H9 (cell line): ENCODE measurements at regions not wholly inside any gene's neighbourhood (a gene's known extent, or its start where the extent isn't known, plus 50 kb on each side); places are given as distances from the start of the nearest gene placed in this dataset.

Experiments used
- DNase-seq: peaks from one replicate; pipeline ENCODE4 v3.0.0-alpha.2; 2017
- H2AFZ ChIP-seq: one replicate; pipeline ENCODE4 v1.6.1; 2013; ENCODE audit warnings: mild to moderate bottlenecking, low read length, control low read depth, moderate library complexity
- H2AK5ac ChIP-seq: 2 replicates; pipeline ENCODE4 v1.6.1; 2013; ENCODE audit warnings: low read length, control low read depth, mixed read lengths; ENCODE audit not compliant: insufficient read length
- H2BK120ac ChIP-seq: one replicate; pipeline ENCODE4 v1.6.1; 2013; ENCODE audit warnings: low read depth, mild to moderate bottlenecking, low read length, control low read depth, inconsistent platforms; ENCODE audit not compliant: poor library complexity, severe bottlenecking
- H2BK12ac ChIP-seq: 2 replicates; pipeline ENCODE4 v1.6.1; 2013; ENCODE audit warnings: low read length, control low read depth, mixed read lengths, low read depth; ENCODE audit not compliant: insufficient read length
- H2BK15ac ChIP-seq: 2 replicates; pipeline ENCODE4 v1.6.1; 2013; ENCODE audit warnings: low read depth, low read length, control low read depth
- H2BK20ac ChIP-seq: one replicate; pipeline ENCODE4 v1.6.1; 2013; ENCODE audit warnings: low read depth, mild to moderate bottlenecking, low read length, control low read depth, inconsistent platforms; ENCODE audit not compliant: poor library complexity, severe bottlenecking
- H2BK5ac ChIP-seq: 2 replicates; pipeline ENCODE4 v1.6.1; 2013; ENCODE audit warnings: low read length, control low read depth, mixed read lengths; ENCODE audit not compliant: insufficient read length
- H3K14ac ChIP-seq: 2 replicates; pipeline ENCODE4 v1.6.1; 2013; ENCODE audit warnings: low read length, control low read depth; ENCODE audit not compliant: insufficient read depth
- H3K18ac ChIP-seq: 2 replicates; pipeline ENCODE4 v1.6.1; 2013; ENCODE audit warnings: low read depth, mild to moderate bottlenecking, mixed read lengths, low read length, control low read depth; ENCODE audit not compliant: insufficient read length
- H3K23ac ChIP-seq: 2 replicates; pipeline ENCODE4 v1.6.1; 2013; ENCODE audit warnings: low read length, control low read depth, mixed read lengths, low read depth; ENCODE audit not compliant: insufficient read length
- H3K23me2 ChIP-seq: 2 replicates; pipeline ENCODE4 v1.6.1; 2013; ENCODE audit warnings: low read depth, mild to moderate bottlenecking, mixed read lengths, low read length, control low read depth; ENCODE audit not compliant: insufficient read length, poor library complexity, severe bottlenecking
- H3K27ac ChIP-seq: 2 replicates; pipeline ENCODE4 v1.5.1; 2013; ENCODE audit warnings: low read length, control low read depth, mixed read lengths, low read depth; ENCODE audit not compliant: insufficient read length
- H3K27me3 ChIP-seq: 2 replicates; pipeline ENCODE4 v1.6.1; 2013; ENCODE audit warnings: low read length, control low read depth, inconsistent platforms; ENCODE audit not compliant: insufficient read depth
- H3K4ac ChIP-seq: 2 replicates; pipeline ENCODE4 v1.6.1; 2013; ENCODE audit warnings: low read depth, mild to moderate bottlenecking, control low read depth, inconsistent platforms, low read length, moderate library complexity
- H3K4me1 ChIP-seq: 2 replicates; pipeline ENCODE4 v1.6.1; 2013; ENCODE audit warnings: low read length, control low read depth, inconsistent platforms; ENCODE audit not compliant: insufficient read depth
- H3K4me2 ChIP-seq: 2 replicates; pipeline ENCODE4 v1.6.1; 2013; ENCODE audit warnings: low read length, control low read depth, mixed read lengths; ENCODE audit not compliant: insufficient read length, insufficient read depth
- H3K56ac ChIP-seq: 2 replicates; pipeline ENCODE4 v1.6.1; 2013; ENCODE audit warnings: low read depth, mild to moderate bottlenecking, mixed read lengths, low read length, control low read depth; ENCODE audit not compliant: insufficient read length
- H3K79me1 ChIP-seq: 2 replicates; pipeline ENCODE4 v1.6.1; 2013; ENCODE audit warnings: low read depth, mild to moderate bottlenecking, moderate library complexity, low read length, control low read depth, inconsistent platforms; ENCODE audit not compliant: insufficient read depth, poor library complexity, severe bottlenecking
- H3K79me2 ChIP-seq: 2 replicates; pipeline ENCODE4 v1.6.1; 2013; ENCODE audit warnings: low read length, control low read depth, inconsistent platforms; ENCODE audit not compliant: insufficient read depth
- H3K9ac ChIP-seq: 2 replicates; pipeline ENCODE4 v1.6.1; 2013; ENCODE audit warnings: low read length, control low read depth, mixed read lengths; ENCODE audit not compliant: insufficient read length; ENCODE audit errors: extremely low read depth
- H3K9me3 ChIP-seq: one replicate; pipeline ENCODE4 v1.6.1; 2013; ENCODE audit warnings: low read depth, low read length, inconsistent platforms; ENCODE audit not compliant: control insufficient read depth
- H3T11ph ChIP-seq: one replicate; pipeline ENCODE4 v1.6.1; 2013; ENCODE audit warnings: mild to moderate bottlenecking, low read length, control low read depth, inconsistent platforms
- H4K20me1 ChIP-seq: one replicate; pipeline ENCODE4 v1.6.1; 2013; ENCODE audit not compliant: control insufficient read depth, insufficient read length, insufficient read depth
- H4K5ac ChIP-seq: 2 replicates; pipeline ENCODE4 v1.6.1; 2013; ENCODE audit warnings: low read depth, mild to moderate bottlenecking, mixed read lengths, low read length, control low read depth; ENCODE audit not compliant: insufficient read length
- H4K8ac ChIP-seq: replicated peaks from 2 replicates; pipeline ENCODE4 v1.6.1; 2013; ENCODE audit warnings: low read length, control low read depth, mixed read lengths, low read depth; ENCODE audit not compliant: insufficient read length
- H4K91ac ChIP-seq: 2 replicates; pipeline ENCODE4 v1.6.1; 2013; ENCODE audit warnings: low read depth, mild to moderate bottlenecking, moderate library complexity, mixed read lengths, low read length, control low read depth; ENCODE audit not compliant: insufficient read length
- H3K27ac Mint-ChIP-seq, 3 experiments: 2 replicates in 2 of 3; 3 replicates in 1 of 3; pipeline ENCODE4 v1.8.0; 2020 to 2021; ENCODE audit warnings: mixed read lengths in 3 of 3, mild to moderate bottlenecking in 1 of 3, moderate library complexity in 1 of 3
- H3K27me3 Mint-ChIP-seq: 2 replicates; pipeline ENCODE4 v1.8.0; 2021; ENCODE audit warnings: low read depth, mild to moderate bottlenecking, moderate library complexity, mixed read lengths
- H3K36me3 Mint-ChIP-seq, 3 experiments: 2 replicates in 2 of 3; 3 replicates in 1 of 3; pipeline ENCODE4 v1.8.0; 2020 to 2021; ENCODE audit warnings: low read depth in 3 of 3, mixed read lengths in 3 of 3; ENCODE audit not compliant: insufficient read depth in 1 of 3
- H3K4me1 Mint-ChIP-seq, 2 experiments: 2 replicates each; pipeline ENCODE4 v1.8.0; 2020; ENCODE audit warnings: mixed read lengths in 2 of 2
- H3K4me3 Mint-ChIP-seq, 2 experiments: 2 replicates in 1 of 2; 3 replicates in 1 of 2; pipeline ENCODE4 v1.8.0; 2020 to 2021; ENCODE audit warnings: mild to moderate bottlenecking in 2 of 2, mixed read lengths in 2 of 2, moderate library complexity in 1 of 2
- H3K9me3 Mint-ChIP-seq, 2 experiments: 2 replicates in 1 of 2; 3 replicates in 1 of 2; pipeline ENCODE4 v1.8.0; 2020; ENCODE audit warnings: mild to moderate bottlenecking in 2 of 2, mixed read lengths in 2 of 2, moderate library complexity in 1 of 2
- CTCF ChIP-seq: fragments of 200-600 bp; sonication (generic); conservative IDR thresholded peaks from 3 replicates; pipeline ENCODE4 v1.8.0; 2021; ENCODE audit warnings: antibody characterized with exemption, mild to moderate bottlenecking
- WGBS: extraction: QIAGEN DNeasy Blood & Tissue Kit; methylation state at CpG from one replicate; pipeline ENCODE4 v1.1.7; 2013; ENCODE audit warnings: missing lambda C conversion rate, low lambda C conversion rate, mixed read lengths; ENCODE audit not compliant: insufficient read length; ENCODE audit errors: extremely low coverage; 5-methylcytosine and 5-hydroxymethylcytosine counted together

- H3K14ac ChIP-seq: no peak overlapping the region
- H3K4me3 Mint-ChIP-seq: no peak overlapping the region
- H2BK5ac ChIP-seq: no peak overlapping the region
- no peak overlapping the region for H4K5ac ChIP-seq
- no peak overlapping the region for H3K4ac ChIP-seq
- TF ChIP-seq CTCF: no peak
- peaks cover 3% of the 10 kb centered on the region in 2 experiments; a peak in 1 of 5 replicates for H3K9me3 Mint-ChIP-seq
- no peak overlapping the region for H4K91ac ChIP-seq
- H3K27ac ChIP-seq: no peak overlapping the region
- no peak overlapping the region for H3K56ac ChIP-seq
- no peak overlapping the region for H3K4me2 ChIP-seq
- H4K8ac ChIP-seq: no peak overlapping the region
- H2BK12ac ChIP-seq: no peak overlapping the region
- H3K79me2 ChIP-seq: no peaks in the 10 kb centered on the region
- no peak overlapping the region for H2BK20ac ChIP-seq
- DNase-seq: no peak
- H3K23ac ChIP-seq: no peak overlapping the region
- H3K27ac Mint-ChIP-seq: peak overlapping the region in 1 of 3 experiments; percentile 16; a peak in 1 of 7 replicates
- H3K27me3 ChIP-seq: no peaks in the 10 kb centered on the region
- no peaks in the 10 kb centered on the region for H4K20me1 ChIP-seq
- no peak overlapping the region for H3K18ac ChIP-seq
- H3K23me2 ChIP-seq: no peaks in the 10 kb centered on the region
- no CpG with 5 or more reads among the region's 6 CpGs for WGBS
- H3K36me3 Mint-ChIP-seq: no peaks in the 10 kb centered on the region
- H3T11ph ChIP-seq: no peak overlapping the region
- H3K79me1 ChIP-seq: no peaks in the 10 kb centered on the region
- no peak overlapping the region for H2AFZ ChIP-seq
- H3K4me1 Mint-ChIP-seq: peaks cover 11 to 30% of the 10 kb centered on the region in 2 experiments
- H3K9me3 ChIP-seq: no peaks in the 10 kb centered on the region
- H2AK5ac ChIP-seq: no peak overlapping the region
- no peak overlapping the region for H3K9ac ChIP-seq
- no peaks in the 10 kb centered on the region for H3K4me1 ChIP-seq
- no peak overlapping the region for H2BK15ac ChIP-seq
- no peaks in the 10 kb centered on the region; the same call in 1 of the 2 replicates for H3K27me3 Mint-ChIP-seq
- H2BK120ac ChIP-seq: no peak overlapping the region
These were observed 151.3 kb upstream of the BMPER start for GRCh38 chr7:33753881-33754525.
